ENCODE measurements at regions not wholly inside any gene's neighbourhood (a gene's known extent, or its start where the extent isn't known, plus 50 kb on each side); places are given as distances from the start of the nearest gene placed in this dataset.

GRCh38 chr7:46886669-46887374 lies 695.1 kb downstream of the TNS3 start:
- TF ChIP-seq NR2F2 (IDR thresholded peaks at IDR 0.05) (no peak), GABPA (IDR thresholded peaks at IDR 0.05 in 1 of 2, conservative IDR thresholded peaks at IDR 0.05 in 1 of 2) (no peak), SP1 (IDR thresholded peaks at IDR 0.05) (no peak), YY1 (IDR thresholded peaks at IDR 0.05) (no peak), TAF1 (conservative IDR thresholded peaks at IDR 0.05) (no peak), CTCF (IDR thresholded peaks at IDR 0.05; ENCODE audit: low read depth, low read length, missing input control) (no peak), RAD21 (IDR thresholded peaks at IDR 0.05) (no peak), ZBTB33 (IDR thresholded peaks at IDR 0.05) (no peak), REST (IDR thresholded peaks at IDR 0.05) (no peak), EGR1 (IDR thresholded peaks at IDR 0.05; ENCODE audit: low read depth in 2 of 2) (no peak), HNF4A (conservative IDR thresholded peaks at IDR 0.05) (no peak), FOXA1 (IDR thresholded peaks at IDR 0.05) (no peak), FOXA2 (IDR thresholded peaks at IDR 0.05) (no peak), HNF4G (IDR thresholded peaks at IDR 0.05) (no peak), JUND (IDR thresholded peaks at IDR 0.05) (no peak), MAX (IDR thresholded peaks at IDR 0.05) (no peak)
- Histone ChIP-seq H3K27ac (ENCODE audit: low read depth in 1 of 2, low read length in 2 of 2) (no peak overlapping the region), H3K4me1 (ENCODE audit: control insufficient read depth in 4 of 4, insufficient read depth in 4 of 4, low read length in 3 of 4) (no peaks in the 10 kb centered on the region), H3K27me3 (ENCODE audit: control insufficient read depth in 4 of 4, insufficient read depth in 4 of 4, low read length in 3 of 4) (no peaks in the 10 kb centered on the region), H3K9me3 (ENCODE audit: control insufficient read depth in 4 of 4, low read length in 3 of 4) (peaks cover 0 to 11% (median 3%) of the 10 kb centered on the region in 4 donors), H3K9ac (ENCODE audit: low read depth in 1 of 2, low read length in 2 of 2) (no peak overlapping the region), H3K4me3 (ENCODE audit: low read depth in 1 of 3, low read length in 3 of 3) (no peak overlapping the region), H3K36me3 (ENCODE audit: control insufficient read depth in 4 of 4, insufficient read depth in 3 of 4, low read depth in 1 of 4, low read length in 3 of 4) (no peaks in the 10 kb centered on the region)
- no peak for DNase-seq (ENCODE audit: low spot score)
- 89% methylated on average over 8 of the region's 8 CpGs for WGBS

- Histone ChIP-seq H3K9ac (ENCODE audit: low read depth in 1 of 2, low read length in 2 of 2) (no peak overlapping the region), H3K4me1 (ENCODE audit: control insufficient read depth in 4 of 4, insufficient read depth in 4 of 4, low read length in 3 of 4) (no peaks in the 10 kb centered on the region), H3K27ac (ENCODE audit: low read depth in 1 of 2, low read length in 2 of 2) (no peak overlapping the region), H3K36me3 (ENCODE audit: control insufficient read depth in 4 of 4, insufficient read depth in 3 of 4, low read depth in 1 of 4, low read length in 3 of 4) (no peaks in the 10 kb centered on the region), H3K4me3 (ENCODE audit: low read depth in 1 of 3, low read length in 3 of 3) (no peak overlapping the region), H3K9me3 (ENCODE audit: control insufficient read depth in 4 of 4, low read length in 3 of 4) (peaks cover 0 to 7% (median 2%) of the 10 kb centered on the region in 4 donors), H3K27me3 (ENCODE audit: control insufficient read depth in 4 of 4, insufficient read depth in 4 of 4, low read length in 3 of 4) (no peaks in the 10 kb centered on the region)
- WGBS: 72% methylated on average over 5 of the region's 5 CpGs
- no peak for DNase-seq (ENCODE audit: low spot score)
- TF ChIP-seq JUND (IDR thresholded peaks at IDR 0.05) (no peak), CTCF (IDR thresholded peaks at IDR 0.05; ENCODE audit: low read depth, low read length, missing input control) (no peak), HNF4G (IDR thresholded peaks at IDR 0.05) (no peak), SP1 (IDR thresholded peaks at IDR 0.05) (no peak), FOXA2 (IDR thresholded peaks at IDR 0.05) (no peak), RXRA (IDR thresholded peaks at IDR 0.05) (no peak), FOXA1 (IDR thresholded peaks at IDR 0.05) (no peak), EGR1 (IDR thresholded peaks at IDR 0.05; ENCODE audit: low read depth in 2 of 2) (no peak), TAF1 (conservative IDR thresholded peaks at IDR 0.05) (no peak), REST (IDR thresholded peaks at IDR 0.05) (no peak), NR2F2 (IDR thresholded peaks at IDR 0.05) (no peak), RAD21 (IDR thresholded peaks at IDR 0.05) (no peak), GABPA (IDR thresholded peaks at IDR 0.05 in 1 of 2, conservative IDR thresholded peaks at IDR 0.05 in 1 of 2) (no peak)
These were observed 696.7 kb downstream of the TNS3 start for GRCh38 chr7:46885167-46885566.

Data from liver (tissue), 8 donors.